Activated CD4-positive, alpha-beta T cell treated with anti-CD3 and anti-CD28 coated beads for 4 hours (primary cell): ENCODE measurements at regions not wholly inside any gene's neighbourhood (a gene's known extent, or its start where the extent isn't known, plus 50 kb on each side); places are given as distances from the start of the nearest gene placed in this dataset.

Source experiments
- DNase-seq, 2 donors: peaks; one replicate each; pipeline ENCODE4 v3.0.0-alpha.2; 2020

- DNase-seq = no peak
These were observed 80.1 kb downstream of the IRF2BPL start for GRCh38 chr14:76948213-76948947.

- DNase-seq = no peak
These were observed 80.7 kb downstream of the IRF2BPL start for GRCh38 chr14:76947838-76948184.

- peak; percentile 80 to 83 for DNase-seq
These were observed 81.2 kb downstream of the IRF2BPL start for GRCh38 chr14:76947078-76947837.

GRCh38 chr14:76946753-76947077 lies 81.8 kb downstream of the IRF2BPL start:
- no peak for DNase-seq

DNA sequence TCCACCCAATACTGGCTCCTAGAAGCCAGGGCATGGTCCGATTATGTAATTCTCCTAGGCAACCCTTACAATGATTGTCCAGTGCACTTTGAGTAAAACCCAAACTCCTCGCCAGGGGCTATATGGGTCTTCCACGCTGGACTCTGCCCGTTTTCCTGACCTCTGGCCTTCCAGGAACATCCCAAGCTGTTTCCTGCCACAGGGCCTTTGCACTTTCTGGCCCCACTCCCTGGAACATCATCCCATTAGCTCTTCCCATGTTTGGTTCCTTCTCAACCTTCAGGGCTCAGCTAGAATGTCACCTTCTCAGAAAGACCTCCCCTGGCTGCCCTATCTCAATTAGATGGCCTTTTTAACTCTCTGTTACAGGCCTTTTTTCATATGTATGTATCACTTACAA lies 85.4 kb downstream of the IRF2BPL start:
- no peak for DNase-seq

DNA sequence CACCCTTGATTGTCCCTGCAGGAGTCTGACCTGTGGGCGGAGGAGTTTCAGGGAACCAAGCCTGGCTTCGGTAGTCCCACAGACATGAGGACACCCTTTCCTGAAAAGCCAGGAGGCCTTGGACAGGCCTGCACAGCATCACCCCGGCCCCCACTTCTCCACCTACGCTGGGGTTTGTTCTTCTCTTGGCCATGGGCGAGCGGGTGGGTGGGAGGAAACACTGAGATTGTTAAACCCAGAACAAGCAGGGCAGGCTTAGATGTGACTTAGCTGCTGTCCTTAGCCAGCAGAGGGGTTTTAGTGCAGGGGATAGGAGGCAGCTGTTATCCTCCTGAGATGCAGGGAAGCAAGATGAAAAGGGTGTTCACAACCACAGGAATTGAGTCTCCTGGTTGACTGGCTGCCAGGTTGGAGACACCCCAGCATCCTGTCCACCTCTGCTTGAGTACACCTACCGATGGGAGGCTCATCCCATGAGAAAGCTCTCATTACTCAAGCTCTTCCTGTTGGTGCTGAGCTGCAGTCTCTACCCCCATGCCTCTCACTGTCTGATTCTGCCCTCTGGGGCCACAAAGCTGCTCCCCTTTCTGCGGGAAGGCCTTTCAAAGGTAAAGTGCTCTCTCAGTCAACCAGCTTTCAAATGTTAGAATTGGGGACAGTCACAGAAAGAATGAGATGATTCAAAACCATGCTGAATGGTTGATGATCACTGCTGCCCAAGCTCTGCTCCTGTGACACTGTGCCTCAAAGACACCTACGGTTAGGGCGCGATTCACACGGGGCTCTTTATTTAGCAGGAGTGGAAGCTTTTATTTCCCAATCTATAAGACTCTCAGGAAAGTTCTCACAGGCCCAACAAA lies 86.3 kb downstream of the IRF2BPL start:
- DNase-seq = no peak

DNA sequence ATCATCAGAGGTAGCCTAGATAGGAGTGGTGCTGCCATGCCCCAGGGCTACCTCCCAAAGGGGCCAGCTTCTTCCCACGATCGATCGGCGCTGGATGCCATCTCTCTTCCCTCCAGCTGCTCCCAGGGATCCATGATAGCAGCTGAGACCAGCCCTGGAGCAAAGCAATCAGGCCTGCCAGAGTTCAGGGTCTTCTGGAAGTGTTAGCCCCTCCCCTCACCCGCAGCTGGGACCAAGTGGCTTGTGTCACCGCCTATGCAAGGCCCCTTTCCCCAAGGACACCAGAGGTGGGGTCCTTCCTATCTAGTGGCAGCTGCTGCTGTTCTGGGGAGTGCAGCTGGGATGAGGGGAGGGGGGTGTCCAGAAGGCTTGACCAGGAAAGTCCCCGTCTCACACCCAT lies 87.0 kb downstream of the IRF2BPL start:
- DNase-seq = no peak

DNA sequence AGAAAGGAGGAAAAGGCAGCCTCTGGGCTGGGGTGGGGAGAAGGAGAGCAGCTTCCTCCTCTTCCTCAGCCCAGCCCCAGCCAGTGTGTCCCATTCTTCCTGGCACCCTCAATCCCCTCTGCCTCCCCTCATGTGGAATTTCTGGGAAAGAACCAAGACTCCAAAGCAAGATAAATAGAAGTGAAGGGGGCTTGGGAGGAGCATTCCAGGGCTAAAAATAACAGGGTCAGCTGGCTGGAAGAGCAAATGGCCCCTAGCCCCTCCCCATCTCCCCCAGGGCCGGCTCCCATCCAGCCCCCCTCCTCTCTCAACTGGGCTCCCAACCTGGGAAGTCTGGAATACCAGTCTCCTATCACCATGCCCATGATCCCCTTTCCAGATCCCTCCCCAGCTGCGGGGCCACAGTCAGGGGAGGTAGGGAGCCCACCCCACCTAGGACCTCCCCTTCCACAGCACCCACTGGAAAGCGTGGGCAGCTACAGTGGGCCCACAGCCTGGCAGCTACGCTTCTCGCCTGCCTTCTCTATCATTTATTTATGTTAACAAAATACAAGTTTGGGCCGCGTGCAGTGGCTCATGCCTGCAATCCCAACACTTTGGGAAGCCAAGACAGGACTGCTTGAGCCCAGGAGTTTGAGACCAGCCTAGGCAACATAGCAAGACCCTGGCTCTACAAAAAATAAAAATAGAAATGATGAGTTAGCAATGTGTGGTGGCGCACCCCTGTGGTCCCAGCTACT lies 88.3 kb downstream of the IRF2BPL start:
- DNase-seq = no peak

DNA sequence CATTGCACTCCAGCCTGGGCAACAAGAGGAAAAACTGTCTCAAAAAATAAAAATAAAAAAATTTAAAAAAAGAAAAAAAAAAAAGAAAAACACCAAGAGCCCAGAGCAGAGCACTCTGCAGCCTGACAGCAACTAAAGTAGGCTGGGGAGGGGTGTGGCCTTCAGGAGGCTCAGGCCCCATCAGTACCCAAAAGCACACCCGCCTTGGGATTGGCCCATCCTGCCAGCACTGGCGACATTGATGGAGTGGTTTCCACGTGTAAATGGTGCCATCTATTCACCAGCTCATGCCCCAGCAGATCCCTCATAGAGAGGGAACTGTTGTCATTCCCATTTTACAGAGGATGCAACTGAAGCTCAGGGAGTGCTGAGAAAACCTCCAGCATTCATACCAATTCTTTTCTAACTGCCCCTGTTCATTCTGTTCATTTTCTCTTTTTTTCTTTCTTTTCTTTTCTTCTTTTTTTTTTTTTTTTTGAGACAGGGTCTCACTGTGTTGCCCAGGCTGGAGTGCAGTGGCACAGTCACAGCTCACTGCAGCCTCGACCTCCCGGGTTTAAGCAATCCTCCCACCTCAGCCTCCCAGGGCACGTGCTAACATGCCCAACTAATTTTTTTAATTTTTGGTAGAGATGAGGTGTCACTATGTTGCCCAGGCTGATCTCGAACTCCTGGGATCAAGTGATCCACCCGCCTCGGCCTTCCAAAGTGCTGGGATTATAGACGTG lies 89.3 kb downstream of the IRF2BPL start:
- no peak for DNase-seq

GRCh38 chr14:76938092-76938500 lies 90.4 kb downstream of the IRF2BPL start:
- DNase-seq = no peak

GRCh38 chr14:76937181-76938091 lies 91.1 kb downstream of the IRF2BPL start:
- no peak for DNase-seq

- DNase-seq = no peak
These were observed 92.0 kb downstream of the IRF2BPL start for GRCh38 chr14:76936483-76936882.

DNA sequence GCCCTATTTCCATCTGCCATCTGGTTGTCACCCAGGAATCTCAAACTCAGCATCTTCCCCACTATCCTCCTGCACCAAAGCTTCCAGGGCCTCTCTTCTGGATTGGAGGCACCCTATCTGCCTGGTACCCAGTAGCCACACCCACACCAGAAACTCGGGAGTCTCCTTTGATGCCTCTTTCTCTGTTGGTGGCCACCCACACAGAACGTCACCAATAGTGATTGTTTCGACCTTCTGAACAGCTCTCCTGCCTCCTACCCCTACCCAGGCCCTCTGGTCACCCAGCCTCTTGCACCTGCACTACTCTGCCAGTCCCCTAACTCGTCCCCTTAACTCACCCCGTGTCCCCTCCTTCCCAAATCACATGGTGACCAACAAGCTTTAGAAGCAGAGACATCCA lies 95.0 kb downstream of the IRF2BPL start:
- no peak for DNase-seq

GRCh38 chr14:76931631-76932402 lies 96.7 kb downstream of the IRF2BPL start:
- no peak for DNase-seq

DNA sequence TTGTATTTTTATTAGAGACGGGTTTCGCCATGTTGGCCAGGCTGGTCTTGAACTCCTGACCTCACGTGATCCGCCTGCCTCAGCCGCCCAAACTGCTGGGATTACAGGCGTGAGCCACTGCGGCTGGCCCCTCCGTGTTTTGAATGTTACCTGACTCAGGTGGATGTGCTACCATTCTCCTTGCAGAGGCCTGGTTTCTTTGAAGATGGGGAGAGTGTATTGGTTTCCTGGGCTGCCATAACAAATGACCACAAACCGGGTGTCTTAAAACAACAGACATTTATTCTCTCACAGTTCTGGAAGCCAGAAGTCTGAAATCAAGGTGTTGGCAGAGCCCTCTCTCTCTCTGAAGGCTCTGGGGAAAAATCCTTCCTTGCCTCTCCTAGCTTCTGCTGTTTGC lies 98.0 kb downstream of the IRF2BPL start:
- DNase-seq = no peak

- peak; percentile 46 to 62 for DNase-seq
These were observed 98.6 kb downstream of the IRF2BPL start for GRCh38 chr14:76929927-76930326.

DNA sequence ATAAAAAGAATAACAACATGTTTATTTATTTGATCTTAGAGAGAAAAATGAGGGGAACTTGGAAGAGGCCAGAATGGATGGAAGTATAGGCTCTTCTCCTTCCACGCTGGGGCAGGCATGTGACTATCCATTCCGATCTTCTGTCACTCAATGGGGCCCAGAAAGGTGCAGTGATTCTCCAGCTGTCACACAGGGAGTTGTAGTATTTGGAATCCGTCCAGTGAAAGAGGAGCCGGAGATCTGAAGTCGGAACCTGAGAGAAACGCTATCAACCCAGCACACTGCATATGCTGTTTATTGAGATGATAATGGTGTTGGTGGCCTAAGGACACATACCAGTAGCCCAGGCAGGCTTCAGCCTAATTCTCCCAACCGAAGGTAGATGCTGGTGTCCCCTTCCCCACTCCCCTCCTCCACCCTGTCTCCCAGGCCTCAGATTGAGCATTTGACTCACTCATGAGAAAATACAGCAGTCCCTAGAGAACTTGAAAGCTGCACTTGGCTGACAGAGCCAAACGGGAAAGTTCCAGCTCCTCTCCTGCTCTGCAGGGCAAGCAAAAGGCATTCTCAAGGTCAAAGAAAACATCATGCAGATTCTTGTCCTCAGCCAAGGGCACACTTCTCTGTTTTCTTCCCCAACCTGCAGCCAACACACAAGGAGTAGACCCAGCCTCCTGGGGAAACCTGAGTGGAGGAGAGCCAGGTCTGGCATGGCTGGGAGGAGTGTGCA lies 100.4 kb downstream of the IRF2BPL start:
- no peak for DNase-seq

DNA sequence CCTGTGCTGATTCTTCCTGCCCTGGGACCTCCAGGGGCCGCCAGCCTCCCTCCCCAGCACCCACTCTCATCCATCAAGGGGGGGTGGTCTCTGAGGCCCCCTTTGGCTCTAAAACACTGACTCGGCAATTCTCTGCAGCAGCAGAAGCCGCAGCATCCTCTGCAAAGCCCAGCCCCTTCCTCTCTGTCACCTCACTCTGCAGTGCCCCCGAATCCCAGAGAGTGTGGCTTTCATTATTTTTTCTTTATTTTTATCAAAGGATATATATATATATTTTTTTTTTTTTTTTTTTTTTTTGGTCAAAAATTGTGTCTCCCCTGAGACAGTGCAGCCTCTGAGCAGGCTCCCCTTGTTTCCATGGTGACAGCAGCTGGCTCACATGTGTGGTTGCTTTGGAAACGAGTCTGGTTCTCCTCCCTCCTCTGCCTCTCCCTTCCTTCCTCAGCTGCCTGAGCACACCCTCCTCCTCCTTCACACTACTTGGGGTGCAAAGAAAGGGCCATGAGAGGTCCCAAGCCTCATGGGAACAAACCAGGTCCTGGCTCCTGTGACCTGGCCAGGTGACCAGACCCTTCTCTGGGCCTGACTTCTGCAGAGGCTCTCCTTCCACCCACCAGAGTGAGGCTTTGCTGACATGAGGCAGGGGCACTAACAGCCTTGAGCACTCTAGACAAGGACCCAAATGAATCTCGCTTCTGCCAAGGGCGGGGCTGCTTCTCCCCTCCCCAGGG lies 100.5 kb downstream of the LRRC74A start:
- DNase-seq = peak; percentile 62

DNA sequence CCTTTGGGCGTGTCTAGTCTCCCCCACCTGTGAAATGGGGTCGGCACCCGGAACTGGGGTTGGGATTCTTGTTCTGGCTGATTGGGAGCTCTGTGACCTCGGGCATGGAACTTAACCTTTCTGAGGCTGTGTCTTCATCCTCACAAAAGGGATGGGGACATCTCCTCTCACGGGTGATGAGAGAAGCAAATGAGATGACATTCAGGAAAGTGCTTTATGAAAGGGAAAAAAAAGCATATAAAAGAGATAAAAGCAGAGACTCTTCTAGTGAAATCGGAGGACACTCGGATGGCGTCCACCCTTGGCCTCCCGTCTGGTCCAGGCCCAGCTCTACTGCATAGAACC lies 98.9 kb downstream of the LRRC74A start:
- DNase-seq = no peak
